Activated naive CD8-positive, alpha-beta T cell treated with anti-CD3 and anti-CD28 coated beads, Interleukin-2, amount 50 U/mL, for 24 hours (primary cell): ENCODE measurements at regions not wholly inside any gene's neighbourhood (a gene's known extent, or its start where the extent isn't known, plus 50 kb on each side); places are given as distances from the start of the nearest gene placed in this dataset.

Experiments used
- ATAC-seq: fragments of 150-1000 bp; cut with Tn5 transposase; one replicate; pipeline ENCODE4 v1.10.0; 2021
- DNase-seq: peaks from one replicate; pipeline ENCODE4 v3.0.0; 2021
- H3K27ac Mint-ChIP-seq: one replicate; pipeline ENCODE4 v1.8.0; 2021; ENCODE audit warnings: mild to moderate bottlenecking, mixed read lengths
- H3K27me3 Mint-ChIP-seq: one replicate; pipeline ENCODE4 v1.8.0; 2021; ENCODE audit warnings: mixed read lengths
- H3K36me3 Mint-ChIP-seq: one replicate; pipeline ENCODE4 v1.8.0; 2021; ENCODE audit warnings: low read depth, mixed read lengths
- H3K4me1 Mint-ChIP-seq: one replicate; pipeline ENCODE4 v1.8.0; 2021; ENCODE audit warnings: mixed read lengths
- H3K4me3 Mint-ChIP-seq: one replicate; pipeline ENCODE4 v1.8.0; 2021; ENCODE audit warnings: mild to moderate bottlenecking, moderate library complexity, mixed read lengths
- H3K9me3 Mint-ChIP-seq: one replicate; pipeline ENCODE4 v1.8.0; 2021; ENCODE audit warnings: mixed read lengths

DNA sequence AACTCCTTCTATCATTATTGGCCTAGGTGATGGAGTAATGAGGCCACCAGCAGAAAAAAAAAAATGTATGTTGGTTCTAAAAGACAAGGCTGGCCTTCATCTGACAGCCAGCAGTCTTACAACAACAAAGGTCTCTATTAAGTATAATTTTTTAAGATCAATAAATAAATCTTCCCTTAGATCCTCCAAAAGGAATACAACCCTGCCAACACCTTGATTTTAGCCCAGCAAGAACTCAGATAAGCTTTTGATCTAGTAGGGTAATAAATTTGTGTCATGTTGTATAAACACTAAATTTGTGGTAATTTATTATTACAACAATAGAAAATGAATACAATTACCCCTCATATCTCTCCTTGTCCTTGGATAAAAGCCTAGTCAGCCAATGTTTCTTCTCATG lies 633.2 kb upstream of the FAM174A start:
- no peaks in the 10 kb centered on the region for H3K27me3 Mint-ChIP-seq
- ATAC-seq (no peak), DNase-seq (no peak)
- no peak overlapping the region for H3K4me3 Mint-ChIP-seq
- H3K27ac Mint-ChIP-seq = no peak overlapping the region
- no peaks in the 10 kb centered on the region for H3K36me3 Mint-ChIP-seq
- H3K9me3 Mint-ChIP-seq = peaks cover 4% of the 10 kb centered on the region
- no peaks in the 10 kb centered on the region for H3K4me1 Mint-ChIP-seq

DNA sequence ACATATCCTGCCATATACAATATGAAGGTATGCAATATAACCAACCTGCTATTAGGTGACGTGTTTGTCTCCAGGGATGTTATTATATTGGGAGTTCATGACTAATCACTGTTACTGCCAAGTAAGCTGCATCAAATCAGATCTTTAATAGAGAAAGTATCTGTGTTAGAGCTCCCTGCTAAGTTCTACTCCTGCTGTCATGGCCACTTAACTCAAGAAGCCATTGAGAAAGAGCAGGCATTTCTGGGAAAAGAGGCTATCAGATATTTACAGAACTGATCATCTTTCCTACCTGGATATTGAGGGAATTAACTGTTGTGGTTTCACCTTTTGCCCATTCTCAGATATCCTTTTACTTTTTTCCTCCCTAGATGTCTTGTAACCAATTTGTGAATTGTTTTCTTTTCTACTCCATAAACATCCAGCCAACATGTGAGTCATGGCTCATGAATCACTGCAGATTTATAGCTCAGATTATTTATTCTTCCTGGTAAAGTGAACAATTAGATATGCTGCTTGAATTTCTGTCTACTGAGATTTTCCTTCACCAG lies 634.8 kb upstream of the FAM174A start:
- no peaks in the 10 kb centered on the region for H3K4me1 Mint-ChIP-seq
- no peak for DNase-seq
- no peak overlapping the region for H3K27ac Mint-ChIP-seq
- no peaks in the 10 kb centered on the region for H3K27me3 Mint-ChIP-seq
- H3K4me3 Mint-ChIP-seq = no peak overlapping the region
- H3K9me3 Mint-ChIP-seq = peaks cover 4% of the 10 kb centered on the region
- ATAC-seq = no peak
- H3K36me3 Mint-ChIP-seq = no peaks in the 10 kb centered on the region

DNA sequence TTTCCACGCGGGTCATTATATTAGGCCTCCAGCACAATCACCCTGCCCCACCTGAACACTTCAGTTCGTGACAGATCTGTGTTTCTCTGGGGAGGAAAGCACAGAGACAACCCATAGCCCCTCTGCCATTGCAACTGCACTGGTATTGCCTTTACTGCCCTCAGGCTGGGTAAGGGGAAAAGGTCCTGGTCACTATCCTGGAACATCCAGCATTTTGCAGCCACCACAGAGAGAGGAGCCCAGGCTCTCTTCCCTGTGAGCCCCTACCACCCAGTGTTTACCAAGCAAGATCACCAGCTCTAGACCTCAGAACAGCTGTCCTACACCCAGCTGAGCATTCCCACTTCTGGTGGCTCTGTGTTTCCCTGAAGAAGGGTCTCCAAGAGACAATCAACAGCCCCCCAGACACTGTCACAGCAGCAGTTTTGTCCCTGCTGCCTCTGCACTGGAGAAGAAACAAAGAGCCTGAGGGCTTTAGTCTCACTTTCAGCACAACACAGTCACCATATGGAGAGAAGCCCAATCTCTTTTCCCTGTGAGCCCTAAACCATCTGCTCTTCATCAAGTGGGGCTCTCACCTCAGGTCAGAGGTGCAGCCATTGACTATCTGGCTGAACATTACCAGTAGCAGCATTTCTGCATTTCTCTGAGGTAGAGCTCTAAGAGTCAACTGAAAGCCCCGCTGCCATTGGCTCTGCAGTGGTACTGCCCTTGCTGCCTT lies 655.2 kb upstream of the FAM174A start:
- no peak overlapping the region for H3K27ac Mint-ChIP-seq
- no peak for DNase-seq
- no peaks in the 10 kb centered on the region for H3K9me3 Mint-ChIP-seq
- no peaks in the 10 kb centered on the region for H3K36me3 Mint-ChIP-seq
- H3K4me1 Mint-ChIP-seq = no peaks in the 10 kb centered on the region
- no peak overlapping the region for H3K4me3 Mint-ChIP-seq
- no peaks in the 10 kb centered on the region for H3K27me3 Mint-ChIP-seq
- no peak for ATAC-seq

DNA sequence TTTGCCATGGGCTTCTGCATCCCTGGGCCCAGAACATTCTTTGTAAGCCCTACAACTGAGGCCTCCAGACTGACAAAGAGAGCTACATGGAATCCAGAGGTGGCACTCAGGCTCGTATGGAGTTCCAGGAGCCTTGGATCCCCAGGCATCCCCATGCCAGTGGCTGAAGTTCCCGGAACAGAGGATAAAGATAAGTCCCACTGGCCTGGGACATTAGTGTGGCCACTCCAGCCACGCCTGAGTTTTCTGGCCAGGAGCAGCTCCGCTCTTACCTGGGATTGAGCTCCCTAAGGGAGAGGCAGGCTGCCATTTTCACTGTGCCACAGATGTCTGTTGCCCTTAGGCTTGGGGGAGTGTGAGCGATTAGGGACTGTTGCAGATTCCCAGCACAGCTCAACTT lies 656.3 kb upstream of the FAM174A start:
- H3K27ac Mint-ChIP-seq = no peak overlapping the region
- H3K4me1 Mint-ChIP-seq = no peaks in the 10 kb centered on the region
- H3K9me3 Mint-ChIP-seq = no peaks in the 10 kb centered on the region
- H3K36me3 Mint-ChIP-seq = no peaks in the 10 kb centered on the region
- H3K27me3 Mint-ChIP-seq = no peaks in the 10 kb centered on the region
- H3K4me3 Mint-ChIP-seq = no peak overlapping the region
- ATAC-seq (no peak), DNase-seq (no peak)

DNA sequence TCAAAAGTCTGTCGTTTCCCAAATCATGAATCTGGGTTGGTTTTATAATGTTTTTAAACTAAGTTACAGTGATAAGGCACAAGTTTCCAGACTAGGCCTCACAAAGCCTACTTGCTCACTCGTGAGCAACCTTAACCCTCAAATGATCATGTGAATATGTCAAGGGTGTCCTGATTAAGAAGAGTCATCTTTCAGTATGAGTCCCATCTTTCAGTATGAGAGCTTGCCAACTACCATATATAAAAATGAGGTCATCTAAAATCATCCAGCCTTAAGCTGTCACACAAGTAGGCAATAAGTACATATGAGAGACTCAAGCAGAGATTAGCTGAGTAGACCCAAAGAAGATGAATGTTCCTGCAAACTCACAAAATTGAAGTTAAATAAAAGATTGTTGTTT lies 668.4 kb upstream of the FAM174A start:
- ATAC-seq = no peak
- Mint-ChIP-seq H3K27me3 (no peaks in the 10 kb centered on the region), H3K36me3 (no peaks in the 10 kb centered on the region), H3K9me3 (peaks cover 8% of the 10 kb centered on the region), H3K27ac (no peak overlapping the region), H3K4me3 (no peak overlapping the region), H3K4me1 (no peaks in the 10 kb centered on the region)
- no peak for DNase-seq

DNA sequence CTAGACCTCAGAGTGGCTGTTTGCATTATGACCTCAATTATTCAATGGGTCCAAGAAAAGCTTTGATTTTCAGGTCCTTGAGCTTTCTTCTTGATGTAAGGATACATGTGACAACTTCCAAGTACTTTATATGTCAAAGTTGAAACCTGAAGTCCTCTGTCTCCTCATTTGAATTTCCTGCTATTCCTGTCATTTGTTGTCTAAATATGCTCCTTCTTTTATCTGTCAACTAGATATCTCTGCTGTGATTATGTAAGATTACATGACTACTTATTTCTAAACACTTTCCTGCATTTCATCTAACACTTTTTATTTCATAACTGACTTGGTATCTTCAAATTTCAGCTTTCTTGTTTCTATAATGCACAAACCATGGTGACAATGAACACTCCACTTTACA lies 670.0 kb upstream of the FAM174A start:
- H3K4me3 Mint-ChIP-seq = no peak overlapping the region
- peaks cover 4% of the 10 kb centered on the region for H3K9me3 Mint-ChIP-seq
- ATAC-seq (no peak), DNase-seq (no peak)
- H3K36me3 Mint-ChIP-seq = no peaks in the 10 kb centered on the region
- H3K27me3 Mint-ChIP-seq = no peaks in the 10 kb centered on the region
- H3K27ac Mint-ChIP-seq = no peak overlapping the region
- H3K4me1 Mint-ChIP-seq = no peaks in the 10 kb centered on the region

DNA sequence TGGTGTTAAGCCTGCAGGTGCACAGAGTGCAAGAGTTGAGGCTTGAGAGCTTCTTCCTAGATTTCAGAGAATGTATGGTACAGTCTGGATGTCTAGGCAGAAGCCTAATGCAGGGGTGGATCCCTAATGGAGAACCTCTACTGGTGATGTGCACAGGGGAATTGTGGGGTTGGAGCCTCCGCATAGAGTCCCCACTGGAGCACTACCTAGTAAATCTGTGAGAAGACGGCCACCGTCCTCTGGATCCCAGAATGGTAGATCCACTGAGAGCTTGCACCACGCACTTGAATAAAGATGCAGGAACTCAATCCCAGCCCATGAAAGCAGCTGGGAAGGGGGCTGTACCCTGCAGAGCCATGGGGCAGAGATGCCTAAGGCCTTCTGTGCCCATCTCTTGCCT lies 699.4 kb upstream of the FAM174A start:
- DNase-seq (no peak), ATAC-seq (no peak)
- H3K4me1 Mint-ChIP-seq = no peaks in the 10 kb centered on the region
- H3K9me3 Mint-ChIP-seq = peaks cover 5% of the 10 kb centered on the region
- no peak overlapping the region for H3K27ac Mint-ChIP-seq
- no peak overlapping the region for H3K4me3 Mint-ChIP-seq
- no peaks in the 10 kb centered on the region for H3K27me3 Mint-ChIP-seq
- H3K36me3 Mint-ChIP-seq = no peaks in the 10 kb centered on the region

DNA sequence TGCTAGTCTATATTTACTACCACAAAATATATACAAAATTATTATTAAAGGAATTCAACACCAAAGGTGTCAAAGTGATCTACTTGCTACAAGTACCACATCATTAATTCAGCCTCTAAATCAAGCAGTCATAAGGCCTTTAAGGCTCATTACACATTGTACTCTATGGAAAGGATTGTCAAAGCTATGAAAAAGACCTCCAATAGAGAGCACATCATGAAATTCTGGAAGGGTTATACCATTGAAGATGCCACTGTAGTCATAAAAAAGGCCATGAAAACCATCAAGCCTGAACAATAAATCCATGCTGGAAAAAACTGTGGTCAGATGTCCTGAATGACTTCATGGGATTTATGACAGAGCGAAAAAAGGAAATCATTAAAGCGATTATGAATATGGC lies 708.0 kb upstream of the FAM174A start:
- H3K9me3 Mint-ChIP-seq = no peaks in the 10 kb centered on the region
- no peaks in the 10 kb centered on the region for H3K27me3 Mint-ChIP-seq
- no peak for ATAC-seq
- H3K36me3 Mint-ChIP-seq = no peaks in the 10 kb centered on the region
- no peaks in the 10 kb centered on the region for H3K4me1 Mint-ChIP-seq
- DNase-seq = no peak
- H3K27ac Mint-ChIP-seq = no peak overlapping the region
- H3K4me3 Mint-ChIP-seq = no peak overlapping the region

DNA sequence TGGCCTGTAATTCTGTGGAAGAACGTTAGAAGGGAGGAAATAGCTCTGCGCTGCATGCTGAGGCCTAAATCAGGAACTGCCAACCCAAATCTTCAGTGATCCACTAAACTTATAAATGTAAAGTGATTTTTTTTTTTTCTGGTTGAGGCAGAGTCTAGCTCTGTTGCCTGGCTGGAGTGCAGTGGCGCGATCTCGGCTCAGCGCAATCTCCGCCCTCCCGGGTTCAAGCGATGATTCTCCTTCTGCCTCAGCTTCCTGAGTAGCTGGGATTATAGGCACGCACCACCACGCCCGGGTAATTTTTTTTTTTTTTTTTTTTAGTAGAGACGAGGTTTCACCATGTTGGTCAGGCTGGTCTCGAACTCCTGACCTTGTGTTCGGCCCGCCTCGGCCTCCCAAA lies 717.4 kb upstream of the FAM174A start:
- Mint-ChIP-seq H3K4me3 (no peak overlapping the region), H3K36me3 (no peaks in the 10 kb centered on the region), H3K27me3 (no peaks in the 10 kb centered on the region), H3K27ac (no peak overlapping the region), H3K4me1 (no peaks in the 10 kb centered on the region), H3K9me3 (no peaks in the 10 kb centered on the region)
- ATAC-seq = no peak
- DNase-seq = no peak

DNA sequence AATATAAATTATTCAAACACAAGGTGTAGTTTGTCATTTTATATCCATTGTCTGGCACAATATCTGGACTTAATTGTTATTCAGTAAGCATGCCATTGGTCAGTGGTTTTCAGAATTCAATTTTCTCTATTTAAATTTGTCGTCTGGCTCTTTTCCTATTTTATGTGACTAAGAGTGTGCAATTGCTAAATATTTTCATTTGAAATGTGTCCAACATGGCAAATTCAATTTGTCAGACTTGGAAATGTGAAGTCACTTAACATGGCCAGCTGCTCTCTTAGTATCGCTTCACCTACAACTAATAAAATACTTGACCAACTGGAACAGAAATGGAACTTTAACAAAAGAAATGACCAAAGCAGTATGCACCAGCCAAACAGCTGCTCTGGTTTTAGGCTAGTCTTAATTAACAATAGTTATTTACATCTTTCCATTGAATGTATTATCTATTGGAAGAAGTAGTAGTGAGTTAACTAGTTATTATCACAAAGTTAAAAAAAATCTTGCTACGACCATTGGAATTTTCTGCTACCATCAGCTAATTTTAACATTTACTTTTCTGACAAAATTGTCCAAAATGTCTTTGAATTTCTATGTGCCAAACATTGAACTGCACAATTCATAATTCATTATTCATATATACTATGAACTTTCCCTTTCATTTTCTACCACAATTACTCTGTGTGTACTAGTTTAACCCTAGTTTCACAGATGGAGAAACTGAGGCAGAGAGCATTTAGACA lies 720.7 kb upstream of the FAM174A start:
- no peaks in the 10 kb centered on the region for H3K9me3 Mint-ChIP-seq
- no peak for ATAC-seq
- H3K4me1 Mint-ChIP-seq = no peaks in the 10 kb centered on the region
- H3K4me3 Mint-ChIP-seq = no peak overlapping the region
- H3K27ac Mint-ChIP-seq = no peak overlapping the region
- H3K27me3 Mint-ChIP-seq = no peaks in the 10 kb centered on the region
- no peak for DNase-seq
- no peaks in the 10 kb centered on the region for H3K36me3 Mint-ChIP-seq

DNA sequence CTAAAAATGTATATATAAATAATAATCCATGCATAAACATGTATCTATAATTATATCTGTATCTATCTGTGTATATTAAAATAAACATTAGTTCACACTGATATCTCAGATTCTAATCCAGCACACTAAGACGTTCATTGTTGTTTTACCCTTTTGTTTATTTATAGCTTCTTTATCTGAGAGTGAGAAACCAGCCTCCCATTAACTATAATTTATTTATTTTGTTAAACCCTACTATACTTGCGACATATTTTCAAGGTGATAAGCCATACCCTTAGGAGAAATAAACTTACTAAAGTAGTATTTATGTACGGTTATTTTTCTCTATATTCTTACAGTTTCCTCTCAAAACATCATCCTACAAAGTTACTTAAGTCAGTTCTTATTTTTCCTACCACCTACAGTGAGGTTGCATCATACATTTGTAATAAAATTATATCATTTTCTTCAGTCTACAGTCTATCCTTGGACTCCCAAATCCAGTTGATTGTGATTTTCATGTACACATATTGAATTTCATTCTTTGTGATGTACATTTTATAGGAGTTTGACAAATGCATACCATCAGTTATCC lies 726.4 kb upstream of the FAM174A start:
- no peaks in the 10 kb centered on the region for H3K36me3 Mint-ChIP-seq
- H3K27me3 Mint-ChIP-seq = no peaks in the 10 kb centered on the region
- H3K4me1 Mint-ChIP-seq = no peaks in the 10 kb centered on the region
- DNase-seq (no peak), ATAC-seq (no peak)
- H3K27ac Mint-ChIP-seq = no peak overlapping the region
- no peaks in the 10 kb centered on the region for H3K9me3 Mint-ChIP-seq
- H3K4me3 Mint-ChIP-seq = no peak overlapping the region

DNA sequence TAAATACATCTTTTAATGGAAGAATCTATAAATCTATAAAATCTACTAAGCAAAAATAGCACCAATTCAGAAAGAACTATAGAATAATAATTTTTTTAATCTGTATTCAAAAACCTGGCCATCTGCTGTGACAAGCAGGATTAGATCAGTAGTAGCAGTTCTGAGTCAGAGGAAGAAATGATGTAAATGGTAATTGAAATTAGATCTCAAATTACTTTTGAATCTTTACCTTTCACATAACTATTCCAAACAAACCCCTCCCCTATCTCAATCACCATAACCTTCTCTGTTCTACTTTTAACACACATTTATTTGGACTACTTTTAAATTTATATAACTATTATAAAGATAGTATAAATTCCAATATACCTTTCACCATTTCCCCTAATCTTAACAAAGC lies 727.8 kb upstream of the FAM174A start:
- Mint-ChIP-seq H3K36me3 (no peaks in the 10 kb centered on the region), H3K4me3 (no peak overlapping the region), H3K4me1 (no peaks in the 10 kb centered on the region), H3K27ac (no peak overlapping the region), H3K27me3 (no peaks in the 10 kb centered on the region), H3K9me3 (no peaks in the 10 kb centered on the region)
- no peak for DNase-seq
- no peak for ATAC-seq

DNA sequence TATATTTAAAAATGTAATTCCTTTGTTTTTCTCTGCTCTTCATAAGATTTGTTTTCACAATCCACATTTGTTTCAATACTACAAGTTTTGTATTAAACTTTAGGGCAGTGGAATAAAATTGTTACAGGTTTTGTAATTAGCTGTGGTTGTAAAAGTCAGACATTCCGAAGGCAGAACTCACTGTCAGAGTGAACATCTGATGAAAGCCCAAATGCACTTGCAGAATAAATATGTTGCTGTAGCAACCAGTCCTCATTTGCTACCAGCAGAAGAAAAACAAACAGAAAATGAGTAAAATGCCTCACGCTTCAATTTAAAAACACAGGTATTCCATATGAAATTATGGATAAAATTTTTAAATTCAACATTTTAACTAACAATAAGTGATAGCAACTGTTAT lies 740.1 kb upstream of the FAM174A start:
- Mint-ChIP-seq H3K36me3 (no peaks in the 10 kb centered on the region), H3K27ac (no peak overlapping the region), H3K9me3 (peaks cover 8% of the 10 kb centered on the region), H3K27me3 (no peaks in the 10 kb centered on the region), H3K4me3 (no peak overlapping the region), H3K4me1 (no peaks in the 10 kb centered on the region)
- DNase-seq (no peak), ATAC-seq (no peak)

DNA sequence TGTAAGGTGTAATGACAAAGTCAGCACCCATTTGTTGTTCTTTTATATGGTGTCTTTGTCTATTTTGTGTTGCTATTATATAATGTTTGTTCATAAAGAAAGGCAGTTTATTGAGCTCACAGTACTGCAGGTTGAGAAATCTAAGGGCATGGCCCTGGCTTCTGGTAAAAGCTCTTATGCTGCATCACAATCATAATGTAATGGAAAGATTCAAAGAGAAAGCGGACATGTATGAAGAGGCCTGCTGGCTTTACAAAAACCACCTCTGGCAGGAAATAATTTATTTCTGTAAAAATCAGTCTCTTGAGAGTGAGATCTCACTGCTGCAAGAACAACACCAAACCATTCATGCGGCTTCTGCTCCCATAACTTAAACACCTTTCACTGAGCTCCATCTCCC lies 746.7 kb upstream of the FAM174A start:
- no peak overlapping the region for H3K27ac Mint-ChIP-seq
- DNase-seq = no peak
- no peaks in the 10 kb centered on the region for H3K36me3 Mint-ChIP-seq
- no peaks in the 10 kb centered on the region for H3K27me3 Mint-ChIP-seq
- H3K4me1 Mint-ChIP-seq = no peaks in the 10 kb centered on the region
- H3K4me3 Mint-ChIP-seq = no peak overlapping the region
- ATAC-seq = no peak
- H3K9me3 Mint-ChIP-seq = peaks cover 8% of the 10 kb centered on the region

DNA sequence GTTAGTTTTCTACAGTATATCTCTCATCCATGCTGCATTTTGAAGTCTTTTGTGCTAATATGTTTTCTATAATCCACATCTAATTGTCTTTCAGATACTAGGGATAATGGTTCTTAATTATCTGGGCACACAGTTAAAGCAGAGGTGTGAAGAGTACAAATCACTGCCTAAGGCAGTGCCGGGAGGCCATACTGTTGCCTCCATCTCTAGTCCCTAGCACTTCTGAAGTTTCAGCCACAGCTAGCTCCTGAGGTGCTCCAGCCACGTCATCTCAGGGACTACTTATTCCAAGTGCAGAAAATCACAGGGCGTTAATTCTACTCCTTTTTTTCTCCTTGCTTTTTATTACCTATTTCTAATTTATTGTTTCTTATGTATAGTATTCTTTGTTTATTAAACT lies 760.0 kb upstream of the FAM174A start:
- Mint-ChIP-seq H3K27me3 (no peaks in the 10 kb centered on the region), H3K4me3 (no peak overlapping the region), H3K4me1 (no peaks in the 10 kb centered on the region), H3K27ac (no peak overlapping the region), H3K36me3 (no peaks in the 10 kb centered on the region), H3K9me3 (no peaks in the 10 kb centered on the region)
- DNase-seq (no peak), ATAC-seq (no peak)
